DOHH2 (cell line): ENCODE measurements at regions not wholly inside any gene's neighbourhood (a gene's known extent, or its start where the extent isn't known, plus 50 kb on each side); places are given as distances from the start of the nearest gene placed in this dataset.

Experiments used
- H3F3A ChIP-seq: fragments of 200-600 bp; sonication (generic), shearing (Covaris generic); 2 replicates; pipeline ENCODE4 v1.6.0; 2016; ENCODE audit warnings: antibody characterized with exemption, mild to moderate bottlenecking; ENCODE audit not compliant: control insufficient read depth, insufficient read depth
- H3K27ac ChIP-seq: fragments of 200-600 bp; sonication (generic); 2 replicates; pipeline ENCODE4 v1.5.1; 2014; ENCODE audit warnings: low read depth, mild to moderate bottlenecking, low read length, moderate library complexity
- H3K27me3 ChIP-seq: fragments of 200-600 bp; sonication (generic); 2 replicates; pipeline ENCODE4 v1.6.1; 2014; ENCODE audit warnings: mild to moderate bottlenecking, low read length, mixed read lengths; ENCODE audit not compliant: control insufficient read depth
- H3K36me3 ChIP-seq: fragments of 200-600 bp; sonication (generic); 2 replicates; pipeline ENCODE4 v1.6.1; 2014; ENCODE audit warnings: mild to moderate bottlenecking, low read length, moderate library complexity, mixed read lengths; ENCODE audit not compliant: control insufficient read depth
- H3K4me1 ChIP-seq: fragments of 200-600 bp; sonication (generic); 2 replicates; pipeline ENCODE4 v1.6.1; 2014; ENCODE audit warnings: mild to moderate bottlenecking, low read length, mixed read lengths; ENCODE audit not compliant: control insufficient read depth
- H3K4me2 ChIP-seq: fragments of 200-600 bp; sonication (generic); 2 replicates; pipeline ENCODE4 v1.6.0; 2014; ENCODE audit warnings: mild to moderate bottlenecking, low read length, moderate library complexity
- H3K4me3 ChIP-seq: fragments of 200-600 bp; sonication (generic); 2 replicates; pipeline ENCODE4 v1.5.1; 2014; ENCODE audit warnings: mild to moderate bottlenecking, low read length, mixed read lengths
- H3K79me2 ChIP-seq: fragments of 200-600 bp; sonication (generic); 2 replicates; pipeline ENCODE4 v1.6.1; 2014; ENCODE audit warnings: mild to moderate bottlenecking, low read length, mixed read lengths; ENCODE audit not compliant: control insufficient read depth
- H3K9me2 ChIP-seq: fragments of 200-600 bp; sonication (generic); replicated peaks from 2 replicates; pipeline ENCODE4 v1.6.1; 2014; ENCODE audit warnings: mild to moderate bottlenecking, low read length, mixed read lengths; ENCODE audit not compliant: control insufficient read depth
- H3K9me3 ChIP-seq: fragments of 200-600 bp; sonication (generic); 2 replicates; pipeline ENCODE4 v1.6.1; 2014; ENCODE audit warnings: antibody characterized with exemption, low read length, mixed read lengths; ENCODE audit not compliant: control insufficient read depth, insufficient read depth
- H4K20me1 ChIP-seq: fragments of 200-600 bp; sonication (generic); 2 replicates; pipeline ENCODE4 v1.6.0; 2014; ENCODE audit warnings: low read depth, mild to moderate bottlenecking, antibody characterized with exemption, low read length, moderate library complexity; ENCODE audit not compliant: control insufficient read depth, insufficient read depth
- EZH2phosphoT487 ChIP-seq: fragments of 200-600 bp; sonication (generic); IDR thresholded peaks from 2 replicates; pipeline ENCODE4 v1.6.1; 2017; ENCODE audit warnings: borderline replicate concordance, mild to moderate bottlenecking, antibody characterized with exemption, low read length, moderate library complexity, mixed read lengths
- TF ChIP-seq, protein P1 (sequence below): fragments of 200-600 bp; sonication (generic); IDR thresholded peaks from one replicate; pipeline ENCODE4 v1.5.1; 2014; ENCODE audit warnings: antibody characterized with exemption, mild to moderate bottlenecking, low read depth, low read length; ENCODE audit not compliant: poor library complexity, severe bottlenecking

DNA sequence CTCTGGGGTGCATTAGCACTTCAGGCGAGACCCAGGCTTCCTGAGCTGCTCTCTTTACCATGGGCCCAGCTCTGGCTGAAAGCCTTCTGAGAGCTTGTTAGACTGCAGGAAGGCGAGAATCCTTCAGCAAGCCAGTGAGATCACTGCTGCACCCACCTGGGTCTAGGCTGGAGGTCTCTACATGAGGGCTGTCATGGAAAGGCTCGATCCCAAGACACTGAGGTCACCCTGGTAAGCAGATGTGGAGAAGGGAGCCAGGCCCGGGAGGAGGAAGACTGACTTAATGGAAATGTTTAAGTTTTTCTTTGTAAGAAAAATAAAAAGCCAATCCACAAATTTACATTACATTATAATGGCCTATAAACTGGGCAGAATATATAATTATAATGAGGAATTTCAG, 684.5 kb downstream of the TNS3 start:
- no peaks in the 10 kb centered on the region for H3K36me3 ChIP-seq
- no peaks in the 10 kb centered on the region for H3K27me3 ChIP-seq
- H3K9me3 ChIP-seq, result no peaks in the 10 kb centered on the region
- H3K9me2 ChIP-seq, result no peaks in the 10 kb centered on the region
- no peak overlapping the region for H3K27ac ChIP-seq
- H3K79me2 ChIP-seq, result no peaks in the 10 kb centered on the region
- H3K4me2 ChIP-seq, result no peak overlapping the region
- TF ChIP-seq, protein P1, sequence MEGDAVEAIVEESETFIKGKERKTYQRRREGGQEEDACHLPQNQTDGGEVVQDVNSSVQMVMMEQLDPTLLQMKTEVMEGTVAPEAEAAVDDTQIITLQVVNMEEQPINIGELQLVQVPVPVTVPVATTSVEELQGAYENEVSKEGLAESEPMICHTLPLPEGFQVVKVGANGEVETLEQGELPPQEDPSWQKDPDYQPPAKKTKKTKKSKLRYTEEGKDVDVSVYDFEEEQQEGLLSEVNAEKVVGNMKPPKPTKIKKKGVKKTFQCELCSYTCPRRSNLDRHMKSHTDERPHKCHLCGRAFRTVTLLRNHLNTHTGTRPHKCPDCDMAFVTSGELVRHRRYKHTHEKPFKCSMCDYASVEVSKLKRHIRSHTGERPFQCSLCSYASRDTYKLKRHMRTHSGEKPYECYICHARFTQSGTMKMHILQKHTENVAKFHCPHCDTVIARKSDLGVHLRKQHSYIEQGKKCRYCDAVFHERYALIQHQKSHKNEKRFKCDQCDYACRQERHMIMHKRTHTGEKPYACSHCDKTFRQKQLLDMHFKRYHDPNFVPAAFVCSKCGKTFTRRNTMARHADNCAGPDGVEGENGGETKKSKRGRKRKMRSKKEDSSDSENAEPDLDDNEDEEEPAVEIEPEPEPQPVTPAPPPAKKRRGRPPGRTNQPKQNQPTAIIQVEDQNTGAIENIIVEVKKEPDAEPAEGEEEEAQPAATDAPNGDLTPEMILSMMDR, result no peak
- TF ChIP-seq EZH2phosphoT487, result no peak
- no peaks in the 10 kb centered on the region for H3F3A ChIP-seq
- no peaks in the 10 kb centered on the region for H3K4me1 ChIP-seq
- H3K4me3 ChIP-seq, result no peak overlapping the region
- H4K20me1 ChIP-seq, result no peaks in the 10 kb centered on the region

DNA sequence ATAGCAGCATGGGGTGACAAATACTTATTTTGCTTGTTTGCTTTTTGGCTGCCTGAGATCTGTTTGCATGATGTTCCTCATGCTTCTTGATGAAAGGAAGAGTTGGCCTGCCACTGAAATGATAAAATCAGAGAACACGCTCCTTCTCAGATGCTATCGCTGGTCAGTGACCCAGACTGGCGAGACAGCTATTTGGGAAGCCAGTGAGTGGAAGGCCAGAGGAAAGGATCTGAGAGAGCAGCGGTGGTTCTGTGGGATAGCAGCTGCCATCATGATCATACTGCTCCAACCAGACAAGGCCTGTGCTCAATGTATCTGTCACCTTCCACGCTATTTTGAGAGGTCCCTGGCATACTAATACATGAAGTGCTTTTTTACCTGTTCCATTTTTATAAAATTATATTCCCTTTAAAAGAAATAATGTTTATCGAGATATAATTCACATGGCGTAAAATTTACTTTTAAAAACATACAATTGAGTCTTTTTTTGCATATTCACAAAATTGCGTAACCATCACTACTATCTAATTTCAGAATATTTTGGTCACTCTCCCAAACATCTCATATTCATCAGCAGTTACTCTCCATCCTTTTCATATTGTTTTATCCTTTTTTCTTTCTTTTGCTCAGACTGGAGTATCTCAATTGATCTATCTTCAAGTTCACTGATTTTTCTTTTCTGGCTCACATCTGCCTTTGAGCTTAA, 695.1 kb downstream of the TNS3 start:
- Histone ChIP-seq H3K27ac (no peak overlapping the region), H3K9me2 (no peaks in the 10 kb centered on the region), H3K36me3 (no peaks in the 10 kb centered on the region), H3K4me2 (no peak overlapping the region), H4K20me1 (no peaks in the 10 kb centered on the region), H3F3A (no peaks in the 10 kb centered on the region), H3K4me1 (no peaks in the 10 kb centered on the region), H3K79me2 (no peaks in the 10 kb centered on the region), H3K27me3 (0 out of 2 replicates have a peak, but pooled peaks cover 2% of the 10 kb centered on the region), H3K4me3 (no peak overlapping the region), H3K9me3 (no peaks in the 10 kb centered on the region)
- no peak for TF ChIP-seq EZH2phosphoT487
- TF ChIP-seq, protein P1, result no peak

DNA sequence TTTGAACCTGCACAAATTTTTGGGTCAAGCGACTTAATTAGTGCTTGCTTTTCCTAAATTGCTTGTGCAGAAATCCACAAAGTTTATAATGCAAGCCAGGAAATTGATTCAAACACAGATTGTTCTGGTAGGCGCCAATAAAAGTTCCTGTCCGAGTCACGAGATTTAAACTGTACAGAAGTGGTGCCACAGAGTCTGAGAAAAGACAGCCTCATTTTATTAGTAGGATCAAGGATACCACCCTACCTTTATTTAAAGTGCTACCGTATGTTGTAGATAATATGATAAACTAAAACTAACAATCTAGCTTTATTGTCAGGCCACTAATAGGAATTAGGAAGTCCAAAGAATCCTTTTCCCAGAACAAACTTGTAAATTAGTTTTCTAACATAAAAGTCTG, 696.7 kb downstream of the TNS3 start:
- H4K20me1 ChIP-seq, result no peaks in the 10 kb centered on the region
- H3K4me2 ChIP-seq, result no peak overlapping the region
- no peaks in the 10 kb centered on the region for H3K79me2 ChIP-seq
- H3K4me3 ChIP-seq, result no peak overlapping the region
- no peaks in the 10 kb centered on the region for H3F3A ChIP-seq
- H3K36me3 ChIP-seq, result no peaks in the 10 kb centered on the region
- 0 out of 2 replicates have a peak, but pooled peaks cover 2% of the 10 kb centered on the region for H3K27me3 ChIP-seq
- H3K4me1 ChIP-seq, result no peaks in the 10 kb centered on the region
- H3K27ac ChIP-seq, result no peak overlapping the region
- H3K9me2 ChIP-seq, result no peaks in the 10 kb centered on the region
- no peaks in the 10 kb centered on the region for H3K9me3 ChIP-seq
- no peak for TF ChIP-seq EZH2phosphoT487
- TF ChIP-seq, protein P1, result no peak
